ENCODE measurements at regions not wholly inside any gene's neighbourhood (a gene's known extent, or its start where the extent isn't known, plus 50 kb on each side); places are given as distances from the start of the nearest gene placed in this dataset.

DNA sequence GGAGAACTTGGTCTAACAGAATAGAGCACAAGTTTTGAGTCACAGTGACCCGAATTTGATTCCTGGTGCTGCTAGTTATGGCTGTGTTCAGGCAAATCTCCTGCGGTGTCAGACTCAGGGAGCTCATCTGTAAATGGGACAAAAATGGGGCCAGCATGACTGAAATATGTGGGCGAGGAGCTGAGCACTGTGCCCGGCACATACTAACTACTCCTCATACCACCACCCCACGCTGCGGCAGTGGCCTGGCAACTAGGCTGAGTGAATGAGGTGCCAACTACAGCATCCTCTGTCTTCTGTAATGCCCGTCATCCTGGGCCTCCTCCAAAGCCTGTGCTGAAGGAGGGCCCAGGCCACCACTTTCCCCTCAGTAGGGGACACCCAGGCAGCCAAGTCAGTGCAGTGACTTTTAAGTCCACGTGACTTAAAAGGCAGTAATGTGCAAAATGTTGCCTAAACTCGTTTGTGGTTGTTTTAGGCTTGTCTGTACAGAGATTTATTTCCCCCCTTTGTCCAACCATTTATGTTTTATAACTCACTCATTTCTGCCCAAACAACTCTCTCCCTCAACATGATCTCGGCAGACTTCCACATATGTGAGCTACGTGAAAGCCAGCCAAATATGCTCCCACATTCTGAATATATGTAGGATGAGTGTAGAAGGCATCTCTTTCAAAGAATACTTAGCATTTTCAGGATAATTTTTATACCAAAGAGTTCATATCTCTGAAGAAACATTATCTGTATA lies 773.7 kb downstream of the TSN start:
- no peak for DNase-seq (ENCODE audit: low spot score)
- no peak for ATAC-seq (ENCODE audit: low FRiP score)
- no peak for TF ChIP-seq CTCF (IDR thresholded peaks at IDR 0.05)

- ATAC-seq (ENCODE audit: low FRiP score): no peak
- no peak for TF ChIP-seq CTCF (IDR thresholded peaks at IDR 0.05)
- DNase-seq (ENCODE audit: low spot score): no peak
These were observed 775.4 kb downstream of the TSN start for GRCh38 chr2:122530814-122531213.

DNA sequence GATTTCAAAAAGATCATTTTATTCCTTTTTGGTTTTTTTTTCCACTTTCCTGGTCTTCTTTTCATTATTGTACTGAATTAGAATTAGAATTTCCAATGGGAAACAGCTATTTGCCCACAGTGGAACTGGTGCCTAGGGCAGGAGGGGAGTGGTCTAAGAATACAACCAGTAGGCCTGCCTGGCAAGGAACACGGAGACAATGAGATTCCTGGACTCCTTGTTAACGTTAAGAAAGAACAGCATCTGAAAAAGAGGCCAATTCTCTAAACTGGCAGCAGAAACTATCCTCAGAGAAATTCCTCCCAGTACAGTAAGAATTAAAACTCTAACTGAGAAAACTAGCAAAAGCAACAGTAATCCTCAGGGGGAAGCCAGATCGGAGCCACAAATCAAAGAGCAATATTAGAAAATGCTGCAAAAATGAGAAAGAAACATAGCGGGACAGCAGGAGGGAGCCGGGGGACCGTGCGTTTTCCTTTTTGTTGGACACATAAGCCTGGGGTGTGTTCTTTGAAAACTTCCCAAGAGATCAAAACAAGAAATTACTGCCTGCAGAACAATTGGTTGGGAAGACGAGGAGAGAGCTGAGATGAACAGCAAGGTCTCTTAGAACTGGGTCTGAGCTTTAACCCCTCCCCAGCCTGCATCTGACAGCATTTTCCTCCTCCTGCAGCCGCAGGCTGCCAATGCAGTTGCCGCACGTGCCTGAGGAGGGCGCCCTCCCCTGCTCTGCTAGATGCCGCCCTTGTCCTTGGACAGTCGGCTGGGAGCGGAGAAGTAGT lies 776.0 kb downstream of the TSN start:
- TF ChIP-seq CTCF (IDR thresholded peaks at IDR 0.05): no peak
- no peak for ATAC-seq (ENCODE audit: low FRiP score)
- no peak for DNase-seq (ENCODE audit: low spot score)

- no peak for TF ChIP-seq CTCF (IDR thresholded peaks at IDR 0.05)
- DNase-seq (ENCODE audit: low spot score) (no peak), ATAC-seq (ENCODE audit: low FRiP score) (no peak)
These were observed 776.6 kb downstream of the TSN start for GRCh38 chr2:122532072-122532344.

GRCh38 chr2:122532481-122532880 lies 777.0 kb downstream of the TSN start:
- no peak for TF ChIP-seq CTCF (IDR thresholded peaks at IDR 0.05)
- DNase-seq (ENCODE audit: low spot score) (no peak), ATAC-seq (ENCODE audit: low FRiP score) (no peak)

DNA sequence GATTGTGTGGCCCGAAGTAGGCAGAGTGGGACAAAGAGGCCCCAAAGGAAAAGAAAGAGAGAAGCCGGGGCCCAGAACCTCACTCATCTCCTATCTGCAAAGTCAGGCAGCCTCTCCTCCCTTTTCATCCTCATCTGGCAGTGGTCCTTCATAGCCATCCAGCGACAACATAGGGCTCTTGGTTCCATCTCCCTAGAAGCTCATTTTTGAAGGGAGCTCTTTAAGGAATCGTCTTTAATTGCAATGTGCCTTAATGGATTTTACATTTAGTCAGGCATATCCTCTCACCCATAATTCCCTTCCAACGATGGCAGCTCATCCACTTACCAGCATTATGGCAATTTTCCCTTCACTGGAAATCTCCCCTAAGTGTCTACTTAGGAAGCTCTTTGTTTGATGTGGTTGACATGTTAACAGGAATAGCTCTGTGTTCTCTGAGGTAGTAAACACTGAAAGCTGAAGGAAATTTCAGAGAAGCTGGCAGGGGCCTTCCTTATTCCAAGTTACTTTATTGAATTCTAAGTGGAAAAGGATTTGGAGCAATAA lies 780.6 kb downstream of the TSN start:
- DNase-seq (ENCODE audit: low spot score) (no peak), ATAC-seq (ENCODE audit: low FRiP score) (no peak)
- TF ChIP-seq CTCF (IDR thresholded peaks at IDR 0.05): no peak

DNA sequence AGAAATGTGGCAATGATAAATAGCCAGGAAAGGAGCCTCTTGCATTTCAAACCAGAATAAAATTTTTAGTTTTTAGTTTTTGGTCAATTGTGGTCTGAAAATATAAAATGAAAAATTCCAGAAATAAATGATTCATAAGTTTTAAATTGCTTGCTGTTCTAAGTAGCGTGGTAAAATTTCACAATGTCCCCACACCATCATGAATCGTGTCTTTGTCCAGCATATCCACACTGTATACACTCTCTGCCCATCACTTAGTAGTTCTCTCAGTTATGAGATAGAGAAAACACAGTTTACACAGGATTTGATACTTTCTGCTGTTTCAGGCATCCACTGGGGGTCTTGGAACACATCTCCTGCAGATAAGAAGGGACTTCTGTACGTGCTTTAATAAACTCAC lies 783.9 kb downstream of the TSN start:
- ATAC-seq (ENCODE audit: low FRiP score) (no peak), DNase-seq (ENCODE audit: low spot score) (no peak)
- no peak for TF ChIP-seq CTCF (IDR thresholded peaks at IDR 0.05)

Data from omental fat pad (tissue), 3 donors.